ENCODE measurements at regions not wholly inside any gene's neighbourhood (a gene's known extent, or its start where the extent isn't known, plus 50 kb on each side); places are given as distances from the start of the nearest gene placed in this dataset.

- no peaks in the 10 kb centered on the region for H4K20me1 ChIP-seq (ENCODE audit: insufficient read depth, low read length)
- H3K4me1 ChIP-seq (ENCODE audit: low read length): no peaks in the 10 kb centered on the region
- H3K9me2 ChIP-seq (replicated peaks; ENCODE audit: insufficient read depth, low read length): no peaks in the 10 kb centered on the region
- no peaks in the 10 kb centered on the region for H3K79me2 ChIP-seq (ENCODE audit: low read length)
- H3K4me2 ChIP-seq (ENCODE audit: low read depth, low read length): no peak overlapping the region
- H3K27ac ChIP-seq (ENCODE audit: low read length): no peak overlapping the region
- no peaks in the 10 kb centered on the region for H3K27me3 ChIP-seq (replicated peaks; ENCODE audit: insufficient read depth, low read length)
- TF ChIP-seq EZH2 (optimal IDR thresholded peaks at IDR 0.05; ENCODE audit: low read depth, low read length) (no peak), EZH2phosphoT487 (IDR thresholded peaks at IDR 0.05; ENCODE audit: low read length) (no peak)
- TF ChIP-seq, protein P1, sequence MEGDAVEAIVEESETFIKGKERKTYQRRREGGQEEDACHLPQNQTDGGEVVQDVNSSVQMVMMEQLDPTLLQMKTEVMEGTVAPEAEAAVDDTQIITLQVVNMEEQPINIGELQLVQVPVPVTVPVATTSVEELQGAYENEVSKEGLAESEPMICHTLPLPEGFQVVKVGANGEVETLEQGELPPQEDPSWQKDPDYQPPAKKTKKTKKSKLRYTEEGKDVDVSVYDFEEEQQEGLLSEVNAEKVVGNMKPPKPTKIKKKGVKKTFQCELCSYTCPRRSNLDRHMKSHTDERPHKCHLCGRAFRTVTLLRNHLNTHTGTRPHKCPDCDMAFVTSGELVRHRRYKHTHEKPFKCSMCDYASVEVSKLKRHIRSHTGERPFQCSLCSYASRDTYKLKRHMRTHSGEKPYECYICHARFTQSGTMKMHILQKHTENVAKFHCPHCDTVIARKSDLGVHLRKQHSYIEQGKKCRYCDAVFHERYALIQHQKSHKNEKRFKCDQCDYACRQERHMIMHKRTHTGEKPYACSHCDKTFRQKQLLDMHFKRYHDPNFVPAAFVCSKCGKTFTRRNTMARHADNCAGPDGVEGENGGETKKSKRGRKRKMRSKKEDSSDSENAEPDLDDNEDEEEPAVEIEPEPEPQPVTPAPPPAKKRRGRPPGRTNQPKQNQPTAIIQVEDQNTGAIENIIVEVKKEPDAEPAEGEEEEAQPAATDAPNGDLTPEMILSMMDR (IDR thresholded peaks at IDR 0.05; ENCODE audit: low read length): no peak
- H3F3A ChIP-seq (ENCODE audit: insufficient read depth, low read length): no peaks in the 10 kb centered on the region
- H2AFZ ChIP-seq (ENCODE audit: low read length): no peak overlapping the region
- H3K36me3 ChIP-seq (replicated peaks; ENCODE audit: insufficient read depth, low read length): no peaks in the 10 kb centered on the region
- DNase-seq: no peak
- no peaks in the 10 kb centered on the region for H3K9me3 ChIP-seq (replicated peaks; ENCODE audit: insufficient read depth, low read length)
- no peak overlapping the region for H3K4me3 ChIP-seq (ENCODE audit: low read length)
- H3K9ac ChIP-seq (ENCODE audit: low read length): no peak overlapping the region
Observed at GRCh38 chr2:66781804-66782203, 346.9 kb downstream of the MEIS1 start.

- Histone ChIP-seq H3K9me3 (replicated peaks; ENCODE audit: insufficient read depth, low read length) (no peaks in the 10 kb centered on the region), H3F3A (ENCODE audit: insufficient read depth, low read length) (no peaks in the 10 kb centered on the region), H2AFZ (ENCODE audit: low read length) (no peak overlapping the region), H3K36me3 (replicated peaks; ENCODE audit: insufficient read depth, low read length) (no peaks in the 10 kb centered on the region), H3K4me3 (ENCODE audit: low read length) (no peak overlapping the region), H3K27ac (ENCODE audit: low read length) (no peak overlapping the region), H3K27me3 (replicated peaks; ENCODE audit: insufficient read depth, low read length) (no peaks in the 10 kb centered on the region), H3K4me1 (ENCODE audit: low read length) (no peaks in the 10 kb centered on the region), H3K9ac (ENCODE audit: low read length) (no peak overlapping the region), H3K79me2 (ENCODE audit: low read length) (no peaks in the 10 kb centered on the region), H3K9me2 (replicated peaks; ENCODE audit: insufficient read depth, low read length) (no peaks in the 10 kb centered on the region), H3K4me2 (ENCODE audit: low read depth, low read length) (no peak overlapping the region), H4K20me1 (ENCODE audit: insufficient read depth, low read length) (no peaks in the 10 kb centered on the region)
- TF ChIP-seq, protein P1 (IDR thresholded peaks at IDR 0.05; ENCODE audit: low read length): no peak
- TF ChIP-seq EZH2 (optimal IDR thresholded peaks at IDR 0.05; ENCODE audit: low read depth, low read length) (no peak), EZH2phosphoT487 (IDR thresholded peaks at IDR 0.05; ENCODE audit: low read length) (no peak)
- no peak for DNase-seq
Observed at GRCh38 chr2:66782780-66783361, 347.9 kb downstream of the MEIS1 start.

DNA sequence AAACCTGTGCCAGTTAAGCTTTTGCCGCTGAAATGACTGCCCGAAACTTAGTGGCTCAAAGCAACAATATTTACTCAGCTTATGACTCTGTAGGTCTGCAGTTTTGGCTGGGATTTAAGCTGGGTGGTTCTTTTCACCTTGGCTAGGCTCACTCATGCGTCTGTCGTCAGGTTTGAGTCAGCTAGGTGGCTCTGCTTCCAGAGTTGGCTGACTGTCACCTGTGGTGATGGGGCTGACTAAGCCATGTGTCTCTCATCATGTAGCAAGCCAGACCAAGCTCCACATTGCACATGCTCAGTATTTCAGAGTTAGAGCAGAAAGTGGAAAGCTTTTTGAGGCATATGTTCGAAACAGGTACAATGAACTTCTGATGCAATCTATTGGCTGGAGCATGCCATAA lies 354.8 kb downstream of the MEIS1 start:
- no peak overlapping the region for H3K4me2 ChIP-seq (ENCODE audit: low read depth, low read length)
- no peaks in the 10 kb centered on the region for H3K9me2 ChIP-seq (replicated peaks; ENCODE audit: insufficient read depth, low read length)
- H3K9ac ChIP-seq (ENCODE audit: low read length): no peak overlapping the region
- no peaks in the 10 kb centered on the region for H3K36me3 ChIP-seq (replicated peaks; ENCODE audit: insufficient read depth, low read length)
- TF ChIP-seq EZH2phosphoT487 (IDR thresholded peaks at IDR 0.05; ENCODE audit: low read length) (no peak), EZH2 (optimal IDR thresholded peaks at IDR 0.05; ENCODE audit: low read depth, low read length) (no peak)
- TF ChIP-seq, protein P1 (IDR thresholded peaks at IDR 0.05; ENCODE audit: low read length): no peak
- no peaks in the 10 kb centered on the region for H4K20me1 ChIP-seq (ENCODE audit: insufficient read depth, low read length)
- H2AFZ ChIP-seq (ENCODE audit: low read length): no peak overlapping the region
- no peak overlapping the region for H3K27ac ChIP-seq (ENCODE audit: low read length)
- DNase-seq: no peak
- no peaks in the 10 kb centered on the region for H3K9me3 ChIP-seq (replicated peaks; ENCODE audit: insufficient read depth, low read length)
- H3K4me3 ChIP-seq (ENCODE audit: low read length): no peak overlapping the region
- H3K79me2 ChIP-seq (ENCODE audit: low read length): no peaks in the 10 kb centered on the region
- H3K27me3 ChIP-seq (replicated peaks; ENCODE audit: insufficient read depth, low read length): no peaks in the 10 kb centered on the region
- no peaks in the 10 kb centered on the region for H3F3A ChIP-seq (ENCODE audit: insufficient read depth, low read length)
- no peaks in the 10 kb centered on the region for H3K4me1 ChIP-seq (ENCODE audit: low read length)

All from MM.1S (cell line).